ENCODE measurements at regions not wholly inside any gene's neighbourhood (a gene's known extent, or its start where the extent isn't known, plus 50 kb on each side); places are given as distances from the start of the nearest gene placed in this dataset.

DNA sequence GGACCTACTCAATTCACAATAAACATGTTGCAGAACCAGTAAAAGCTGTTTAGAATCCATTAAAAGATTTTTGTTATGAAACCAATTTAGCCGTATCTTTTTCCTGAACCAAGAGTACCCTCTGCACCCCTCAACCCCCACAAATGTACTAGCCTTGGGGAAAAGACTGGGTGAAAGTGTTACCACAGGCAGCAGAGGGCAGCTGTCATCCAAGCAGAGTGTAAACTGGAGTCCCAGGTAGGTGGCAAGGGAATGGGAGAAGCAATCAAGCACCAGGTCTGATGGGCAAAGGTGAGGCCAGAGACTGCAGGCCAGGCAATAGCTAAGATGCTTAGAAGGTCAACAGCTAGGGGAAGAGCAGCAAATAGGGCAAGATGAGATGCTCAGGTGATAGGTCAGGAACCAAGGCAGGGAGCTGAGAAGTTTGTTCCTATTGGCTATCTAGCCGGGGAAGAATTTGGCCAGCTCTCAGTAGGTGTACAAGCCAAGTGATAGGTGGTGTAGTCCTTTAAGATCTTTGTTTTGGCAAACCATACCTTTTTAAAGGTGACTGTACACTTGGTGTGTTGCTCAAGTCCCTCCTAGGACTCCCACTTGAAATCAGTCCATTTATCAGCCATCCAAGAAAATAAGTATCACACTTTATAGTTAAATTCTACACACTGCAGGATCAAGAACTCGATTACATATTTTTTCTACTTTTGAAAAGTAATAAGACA lies 77.8 kb upstream of the CCDC112 start:
- no peak for DNase-seq

DNA sequence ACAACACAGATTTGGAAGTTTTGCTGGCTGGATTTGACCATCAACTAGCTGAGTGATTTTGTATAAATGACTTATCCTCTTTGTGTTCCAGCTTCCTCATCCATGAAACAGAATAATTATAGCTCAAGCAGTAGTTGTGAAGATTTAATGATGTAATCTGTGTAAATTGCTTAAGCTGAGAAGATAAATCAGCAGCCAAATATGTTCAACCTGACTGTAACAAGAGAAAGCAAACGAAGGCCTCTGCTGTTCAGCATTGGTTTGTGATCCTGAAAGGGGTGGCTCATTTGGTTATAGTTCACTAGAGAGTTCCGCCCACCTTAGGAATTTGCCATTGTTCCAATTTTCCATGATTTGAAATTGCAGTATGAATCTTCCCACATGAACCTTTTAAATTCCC lies 75.7 kb upstream of the CCDC112 start:
- DNase-seq = no peak

DNA sequence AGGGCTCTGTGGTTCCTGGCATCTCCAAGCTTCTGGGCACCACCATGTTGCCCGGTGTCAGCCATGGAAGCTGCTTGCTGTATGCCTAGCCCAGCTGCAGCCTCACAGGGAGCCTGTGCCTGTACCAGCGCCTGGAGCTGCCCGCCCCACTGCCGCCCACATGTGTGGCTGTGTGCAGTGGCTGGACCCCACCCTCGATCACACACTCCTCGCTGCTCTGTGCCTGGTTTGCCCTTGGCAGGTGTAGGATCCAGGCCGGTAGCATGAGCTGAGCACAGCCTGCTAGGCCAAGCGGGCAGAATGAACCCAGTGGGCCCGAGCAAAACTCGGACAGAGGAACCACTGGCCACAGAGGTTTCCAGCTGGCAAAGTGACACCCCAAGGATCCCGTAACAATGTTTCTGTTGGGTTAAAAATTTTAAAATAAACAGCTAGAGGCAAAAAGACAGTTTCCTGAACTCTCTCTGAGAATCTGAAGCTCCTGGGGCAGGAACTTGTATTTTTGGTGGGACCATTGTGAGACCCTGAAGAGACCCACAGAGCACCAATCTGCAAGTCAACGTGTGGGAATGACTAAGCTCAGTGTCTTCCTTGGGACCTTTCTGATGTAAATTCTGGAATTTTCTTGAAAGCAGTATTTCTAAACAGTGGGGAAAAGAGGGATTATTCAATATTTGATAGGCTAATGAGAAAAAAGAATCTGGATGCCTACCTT lies 73.1 kb upstream of the CCDC112 start:
- DNase-seq = no peak

DNA sequence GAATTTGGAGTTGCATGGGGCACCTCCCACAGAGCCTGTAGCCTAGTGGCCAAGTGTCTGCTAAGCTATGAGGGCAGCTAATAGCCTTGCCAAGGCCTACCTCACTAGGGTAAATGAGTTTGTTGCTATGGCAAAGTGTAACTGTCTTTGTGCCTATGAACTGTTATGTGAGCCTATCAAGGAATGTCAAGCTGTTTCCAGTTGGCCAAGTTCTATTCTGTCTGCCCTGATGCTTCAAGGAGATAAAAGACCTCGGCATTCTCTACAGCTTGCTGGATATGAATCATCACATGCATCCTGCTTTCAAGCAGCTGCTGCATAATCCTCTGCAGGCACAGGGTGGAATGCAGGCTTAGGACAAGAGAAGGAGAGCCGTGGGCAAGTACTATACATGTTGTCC lies 69.8 kb upstream of the CCDC112 start:
- peak; percentile 16 for DNase-seq

DNA sequence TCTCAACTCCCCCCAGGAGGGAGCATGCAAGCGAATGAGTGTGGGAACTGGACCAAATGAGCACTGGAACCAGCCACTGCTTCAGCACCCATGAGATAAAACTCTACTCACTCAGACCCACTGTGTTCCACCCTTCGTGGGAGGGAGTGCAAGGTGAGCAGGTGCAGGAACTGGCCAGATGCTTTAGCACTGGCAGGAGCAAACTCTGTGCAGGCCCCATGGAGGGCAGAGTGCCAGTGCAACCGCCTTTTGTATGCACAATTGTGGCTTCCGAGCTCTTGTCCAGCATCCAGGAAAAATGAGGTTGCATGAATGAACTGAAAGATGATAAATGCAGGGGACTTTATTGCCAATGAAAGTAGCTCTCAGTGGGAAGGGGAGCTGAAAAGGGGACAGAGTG lies 67.4 kb upstream of the CCDC112 start:
- no peak for DNase-seq

DNA sequence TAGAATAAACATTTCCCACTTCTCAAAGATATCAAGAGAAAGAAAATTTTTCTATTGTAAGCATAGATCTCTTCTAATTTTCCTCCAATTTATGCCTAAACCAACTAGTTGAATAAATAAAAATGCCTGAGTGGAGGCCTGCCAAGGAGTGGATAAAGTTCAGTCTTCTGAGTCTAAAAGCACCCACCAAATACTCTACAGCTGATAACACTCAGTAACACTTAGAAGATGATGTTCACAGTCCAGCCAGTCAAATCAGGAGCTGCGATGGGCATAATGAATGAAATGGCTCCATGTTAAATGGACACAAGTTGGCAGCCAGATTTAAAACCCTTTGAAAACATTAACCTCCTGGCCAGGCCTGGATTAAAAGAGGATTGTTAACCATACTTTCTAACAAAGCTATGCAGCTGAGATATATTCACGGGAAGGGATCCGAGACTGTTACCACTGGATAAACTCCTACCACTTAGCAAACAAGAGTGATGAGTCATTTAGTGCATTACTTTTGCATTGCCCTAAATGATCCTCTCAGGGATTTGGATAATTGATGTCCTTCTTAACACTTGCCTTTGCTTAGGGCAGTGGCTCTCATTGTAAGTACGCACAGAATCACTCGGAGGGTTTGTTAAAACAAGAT lies 63.7 kb upstream of the CCDC112 start:
- DNase-seq = no peak

DNA sequence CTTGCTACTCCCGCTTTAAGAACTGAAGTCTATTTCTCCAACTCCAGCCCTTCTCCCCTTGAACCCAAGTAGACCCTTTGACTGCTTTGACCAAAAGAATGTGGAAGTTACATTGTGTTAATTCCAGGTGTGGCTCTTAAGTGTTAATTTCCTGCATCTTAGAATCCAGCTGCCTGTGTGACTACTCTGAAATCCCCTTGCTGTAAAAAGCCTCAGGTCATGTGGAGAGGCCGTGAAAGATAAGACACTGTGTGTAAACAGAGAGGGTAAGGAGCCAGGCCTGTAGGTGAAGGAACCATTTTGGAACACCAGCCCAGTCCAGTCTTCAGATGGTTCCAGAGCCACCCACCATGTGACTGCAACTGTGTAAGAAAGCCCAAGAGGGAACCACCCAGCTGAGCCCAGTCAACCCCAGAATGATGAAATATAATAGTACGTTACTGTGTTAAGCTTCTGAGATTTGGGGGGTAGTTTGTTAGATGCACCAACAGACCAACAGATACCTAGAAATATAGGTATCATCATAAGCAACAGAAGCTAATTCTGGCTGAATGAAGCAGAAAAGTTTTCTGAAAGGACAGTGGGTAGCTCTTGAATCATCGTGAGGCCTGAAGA lies 59.4 kb upstream of the CCDC112 start:
- no peak for DNase-seq

DNA sequence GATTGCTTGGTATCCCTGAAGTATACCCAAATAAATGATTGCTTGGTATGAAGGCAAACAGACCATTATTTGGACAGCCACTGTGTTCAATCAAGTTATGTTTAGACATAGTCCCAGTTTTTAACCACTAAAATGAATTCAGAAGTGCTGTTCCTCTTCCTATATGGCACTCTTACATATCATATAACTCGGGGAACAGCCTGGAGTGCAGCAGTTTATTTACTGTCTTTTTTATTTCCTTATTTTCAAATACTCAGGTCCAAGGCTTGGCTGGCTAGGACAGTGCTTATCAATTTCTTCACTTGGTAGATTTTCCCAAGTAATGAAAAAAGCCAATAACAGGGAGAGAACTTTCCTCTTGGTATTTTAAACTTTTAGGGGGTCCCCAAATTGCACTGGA lies 58.6 kb upstream of the CCDC112 start:
- no peak for DNase-seq

DNA sequence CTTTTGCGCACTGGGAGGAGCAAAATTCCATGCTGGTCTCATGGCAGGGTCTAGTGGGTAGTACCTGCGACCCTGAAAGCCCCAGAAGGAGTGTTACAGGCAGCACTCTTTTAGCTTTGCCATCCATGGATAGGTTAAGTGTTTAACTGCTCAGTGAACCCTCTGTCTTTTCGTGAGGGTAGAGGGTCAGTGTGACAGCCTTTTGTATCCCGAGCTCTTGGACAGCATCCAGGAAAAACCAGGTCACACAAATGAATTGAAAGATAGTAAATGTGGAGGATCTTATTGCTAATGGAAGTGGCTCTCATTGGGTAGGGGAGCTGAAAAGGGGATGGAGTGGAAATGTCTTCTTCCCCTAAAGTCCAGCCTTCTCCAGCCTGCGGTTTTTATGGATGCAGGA lies 57.8 kb upstream of the CCDC112 start:
- DNase-seq = no peak

DNA sequence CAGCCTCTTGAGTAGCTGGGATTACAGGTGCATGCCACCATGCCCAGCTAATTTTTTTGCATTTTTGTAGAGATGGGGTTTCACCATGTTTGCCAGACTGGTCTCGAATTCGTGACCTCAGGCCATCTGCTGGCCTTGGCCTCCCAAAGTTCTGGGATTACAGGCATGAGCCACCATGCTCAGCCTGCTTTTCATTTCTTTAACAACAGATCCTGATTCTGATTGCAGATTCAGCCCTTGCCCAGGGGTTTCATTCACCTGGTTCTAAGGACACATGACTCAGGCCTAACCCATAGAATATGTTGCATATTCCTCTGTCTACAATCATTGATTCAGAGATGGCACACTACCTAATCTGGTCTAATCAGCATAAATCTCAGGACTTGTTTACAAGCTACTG lies 56.1 kb upstream of the CCDC112 start:
- no peak for DNase-seq

DNA sequence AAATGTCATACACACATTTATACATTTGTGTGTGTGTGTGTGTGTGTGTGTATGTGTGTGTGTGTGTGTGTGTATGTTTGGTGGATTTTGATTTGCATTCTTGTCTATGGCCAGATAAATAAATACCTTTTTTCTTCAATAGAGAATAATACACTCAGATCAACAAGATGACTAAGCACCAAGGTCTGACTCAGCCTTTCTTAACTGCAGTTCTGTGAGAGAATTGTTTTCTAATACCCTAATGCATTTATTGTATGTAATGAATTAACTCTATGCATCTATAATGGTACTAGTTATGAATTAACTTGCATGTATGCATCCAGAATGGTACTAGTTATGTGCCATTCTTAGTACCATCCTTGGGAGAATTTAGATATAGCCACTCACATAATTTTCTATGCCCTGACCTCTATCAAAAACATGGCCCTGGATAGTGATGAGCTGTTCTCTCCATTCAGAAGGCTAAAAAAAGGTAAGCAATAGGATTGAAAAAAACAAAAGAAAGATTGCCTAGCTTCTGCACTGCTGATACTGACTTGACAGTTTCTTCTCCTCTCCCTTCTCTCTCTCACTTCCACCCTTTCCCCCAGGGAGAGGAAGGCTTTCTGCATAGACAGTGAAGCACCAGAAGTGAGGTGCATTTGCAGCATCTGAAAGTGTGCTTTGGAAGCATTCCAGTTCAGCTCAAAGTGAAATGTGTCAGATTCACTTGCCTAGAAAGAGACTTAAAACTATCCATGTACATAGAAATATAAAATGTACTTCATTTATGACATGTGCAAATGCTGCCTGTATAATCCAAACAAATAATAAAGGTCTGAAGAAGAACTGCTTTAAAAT lies 55.1 kb upstream of the CCDC112 start:
- no peak for DNase-seq

DNA sequence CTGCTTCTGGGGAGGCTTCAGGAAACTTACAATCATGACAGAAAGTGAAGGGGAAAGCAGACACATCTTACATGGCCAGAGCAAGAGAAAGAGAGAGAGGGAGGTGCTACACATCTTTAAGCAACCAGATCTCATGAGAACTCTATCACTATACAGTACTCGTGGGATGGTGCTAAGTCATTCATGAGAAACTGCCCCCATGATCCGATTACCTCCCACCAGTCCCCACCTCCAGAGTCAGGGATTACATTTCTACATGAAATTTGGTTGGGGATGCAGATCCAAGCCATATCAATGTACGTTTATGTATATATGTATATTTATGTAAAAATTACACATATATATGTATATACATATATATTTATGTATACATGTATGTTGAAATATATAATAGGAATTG lies 54.4 kb upstream of the CCDC112 start:
- no peak for DNase-seq

DNA sequence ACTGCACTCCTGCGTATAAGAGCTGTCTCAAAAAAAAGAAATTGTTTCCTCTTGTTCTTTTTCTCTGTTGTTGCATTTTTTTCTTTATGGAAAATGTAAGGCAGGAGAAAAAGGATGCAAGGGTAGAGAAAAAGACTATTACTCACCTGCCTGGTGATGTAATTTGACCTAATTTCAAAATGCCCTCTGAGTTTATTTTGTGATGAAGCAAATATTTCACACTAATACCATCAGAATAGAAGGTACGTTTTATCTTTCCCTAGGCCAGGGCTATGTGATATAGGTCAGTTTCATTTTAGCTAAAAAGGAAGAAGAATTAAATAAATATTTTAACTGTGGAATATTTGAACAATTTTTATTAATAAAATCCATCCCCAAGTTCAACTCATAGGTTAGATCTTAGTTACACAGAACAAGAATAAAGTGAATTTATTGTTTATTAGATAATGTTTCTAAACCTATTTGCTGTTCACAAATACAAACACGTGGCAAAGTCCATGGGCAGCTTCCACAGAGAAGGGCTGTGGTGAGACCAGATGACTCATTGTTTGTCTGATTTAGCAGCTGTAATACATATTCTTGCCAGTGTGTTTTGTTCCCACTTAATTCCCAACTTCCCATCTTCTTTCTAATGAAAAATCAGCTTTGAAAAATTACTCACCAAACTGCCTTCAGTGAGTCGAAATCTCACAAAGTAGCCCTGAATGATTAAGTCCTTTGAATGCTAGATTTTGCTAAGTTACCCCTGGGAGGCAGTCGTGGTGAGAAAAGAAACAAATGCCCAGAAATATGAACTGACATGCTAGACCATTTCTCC lies 52.8 kb upstream of the CCDC112 start:
- no peak for DNase-seq

DNA sequence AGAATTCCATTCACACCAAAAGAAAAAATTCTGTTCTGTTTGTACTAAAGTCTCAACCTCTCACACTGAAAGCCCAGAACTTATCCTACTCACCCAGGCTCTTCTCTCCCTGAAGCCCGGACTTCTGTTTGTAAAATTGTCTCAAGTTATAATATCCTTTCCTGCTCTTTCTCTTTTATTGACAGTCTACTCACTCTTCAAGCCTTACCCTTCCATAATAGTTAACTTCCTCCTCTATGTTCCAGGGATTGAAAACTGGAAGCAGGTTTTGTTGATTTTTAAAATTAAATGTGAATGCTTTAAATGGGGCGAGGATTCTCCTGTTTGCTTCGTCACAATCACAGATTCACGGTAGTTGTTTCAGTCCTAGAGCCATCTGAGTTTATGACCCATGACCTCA lies 51.7 kb upstream of the CCDC112 start:
- DNase-seq = no peak

All from 8988T (cell line).